Neural progenitor cell (in vitro differentiated cells): ENCODE measurements at regions not wholly inside any gene's neighbourhood (a gene's known extent, or its start where the extent isn't known, plus 50 kb on each side); places are given as distances from the start of the nearest gene placed in this dataset.

Source experiments
- DNase-seq: peaks from one replicate; pipeline ENCODE4 v3.0.0-alpha.2; 2016; ENCODE audit warnings: low spot score
- H2AFZ ChIP-seq: fragments of 200-600 bp; sonication (generic); replicated peaks from 2 replicates; pipeline ENCODE4 v1.6.1; 2016; ENCODE audit warnings: antibody characterized with exemption
- H3F3A ChIP-seq: fragments of 200-600 bp; sonication (generic); 2 replicates; pipeline ENCODE4 v1.6.1; 2016; ENCODE audit warnings: antibody characterized with exemption, low read depth
- H3K27ac ChIP-seq: fragments of 200-600 bp; sonication (generic); 2 replicates; pipeline ENCODE4 v1.5.1; 2016; ENCODE audit warnings: mild to moderate bottlenecking
- H3K27me3 ChIP-seq: fragments of 200-600 bp; sonication (generic); 2 replicates; pipeline ENCODE4 v1.6.1; 2016; ENCODE audit warnings: mild to moderate bottlenecking, moderate library complexity
- H3K36me3 ChIP-seq: fragments of 200-600 bp; sonication (generic); 2 replicates; pipeline ENCODE4 v1.5.1; 2016
- H3K4me1 ChIP-seq: fragments of 200-600 bp; sonication (generic); 2 replicates; pipeline ENCODE4 v1.6.1; 2016; ENCODE audit warnings: mixed run types
- H3K4me2 ChIP-seq: fragments of 200-600 bp; sonication (generic); 2 replicates; pipeline ENCODE4 v1.6.1; 2016
- H3K4me3 ChIP-seq: fragments of 200-600 bp; sonication (generic); 2 replicates; pipeline ENCODE4 v1.5.1; 2016
- H3K79me2 ChIP-seq: fragments of 200-600 bp; sonication (generic); 2 replicates; pipeline ENCODE4 v1.6.1; 2016; ENCODE audit warnings: low read depth
- H3K9ac ChIP-seq: fragments of 200-600 bp; sonication (generic); 2 replicates; pipeline ENCODE4 v1.6.1; 2016
- H3K9me3 ChIP-seq: fragments of 200-600 bp; sonication (generic); 2 replicates; pipeline ENCODE4 v1.5.1; 2016; ENCODE audit warnings: low read depth
- H4K20me1 ChIP-seq: fragments of 200-600 bp; sonication (generic); 2 replicates; pipeline ENCODE4 v1.6.1; 2016; ENCODE audit warnings: low read depth
- H3K27ac Mint-ChIP-seq: 3 replicates; pipeline ENCODE4 v1.8.0; 2021; ENCODE audit warnings: mixed read lengths
- H3K27me3 Mint-ChIP-seq: 2 replicates; pipeline ENCODE4 v1.8.0; 2022; ENCODE audit warnings: low read depth, mild to moderate bottlenecking, inconsistent platforms, moderate library complexity, mixed read lengths; ENCODE audit not compliant: insufficient read depth
- H3K36me3 Mint-ChIP-seq: 3 replicates; pipeline ENCODE4 v1.8.0; 2021; ENCODE audit warnings: mixed read lengths
- H3K4me1 Mint-ChIP-seq: 3 replicates; pipeline ENCODE4 v1.8.0; 2021; ENCODE audit warnings: mixed read lengths
- H3K4me3 Mint-ChIP-seq: 3 replicates; pipeline ENCODE4 v1.8.0; 2021; ENCODE audit warnings: mild to moderate bottlenecking, moderate library complexity, mixed read lengths
- H3K9me3 Mint-ChIP-seq: 3 replicates; pipeline ENCODE4 v1.8.0; 2020; ENCODE audit warnings: mixed read lengths
- CTCF ChIP-seq: fragments of 200-600 bp; sonication (generic); IDR thresholded peaks from 2 replicates; pipeline ENCODE4 v1.5.1; 2017; ENCODE audit warnings: antibody characterized with exemption, mild to moderate bottlenecking
- EZH2 ChIP-seq: fragments of 200-600 bp; sonication (generic); IDR thresholded peaks from 2 replicates; pipeline ENCODE4 v1.6.1; 2017; ENCODE audit warnings: antibody characterized with exemption, mild to moderate bottlenecking, moderate library complexity
- EZH2phosphoT487 ChIP-seq: fragments of 200-600 bp; sonication (generic); IDR thresholded peaks from 2 replicates; pipeline ENCODE4 v1.6.1; 2017; ENCODE audit warnings: antibody characterized with exemption

- H3K79me2 ChIP-seq: no peaks in the 10 kb centered on the region
- H2AFZ ChIP-seq: no peak overlapping the region
- no peak overlapping the region for H3K4me3 Mint-ChIP-seq
- no peaks in the 10 kb centered on the region for H3K27me3 Mint-ChIP-seq
- peaks cover 18% of the 10 kb centered on the region for H3K4me1 Mint-ChIP-seq
- DNase-seq: no peak
- no peaks in the 10 kb centered on the region for H3K27me3 ChIP-seq
- no peaks in the 10 kb centered on the region for H3K9me3 ChIP-seq
- TF ChIP-seq CTCF (no peak), EZH2phosphoT487 (no peak), EZH2 (no peak)
- no peak overlapping the region for H3K4me3 ChIP-seq
- H3K27ac ChIP-seq: no peak overlapping the region
- H3K36me3 ChIP-seq: no peaks in the 10 kb centered on the region
- H3K27ac Mint-ChIP-seq: no peak overlapping the region
- H3K9ac ChIP-seq: no peak overlapping the region
- H3F3A ChIP-seq: no peaks in the 10 kb centered on the region
- no peaks in the 10 kb centered on the region for H3K4me1 ChIP-seq
- no peaks in the 10 kb centered on the region for H3K9me3 Mint-ChIP-seq
- H3K4me2 ChIP-seq: no peak overlapping the region
- no peaks in the 10 kb centered on the region for H3K36me3 Mint-ChIP-seq
- H4K20me1 ChIP-seq: no peaks in the 10 kb centered on the region
Observed at GRCh38 chr18:33875029-33875565, 297.1 kb downstream of the ASXL3 start.

- Mint-ChIP-seq H3K27ac (no peak overlapping the region), H3K4me3 (no peak overlapping the region), H3K9me3 (no peaks in the 10 kb centered on the region), H3K36me3 (no peaks in the 10 kb centered on the region), H3K27me3 (no peaks in the 10 kb centered on the region), H3K4me1 (peaks cover 18% of the 10 kb centered on the region)
- no peaks in the 10 kb centered on the region for H3K79me2 ChIP-seq
- H3K9me3 ChIP-seq: no peaks in the 10 kb centered on the region
- no peak overlapping the region for H2AFZ ChIP-seq
- H3K4me2 ChIP-seq: no peak overlapping the region
- no peak overlapping the region for H3K27ac ChIP-seq
- H3K27me3 ChIP-seq: no peaks in the 10 kb centered on the region
- H3F3A ChIP-seq: no peaks in the 10 kb centered on the region
- no peaks in the 10 kb centered on the region for H3K36me3 ChIP-seq
- TF ChIP-seq EZH2phosphoT487 (no peak), CTCF (no peak), EZH2 (no peak)
- H3K4me3 ChIP-seq: no peak overlapping the region
- H3K4me1 ChIP-seq: no peaks in the 10 kb centered on the region
- no peaks in the 10 kb centered on the region for H4K20me1 ChIP-seq
- H3K9ac ChIP-seq: no peak overlapping the region
- DNase-seq: no peak
Observed at GRCh38 chr18:33873112-33873511, 295.1 kb downstream of the ASXL3 start.

GRCh38 chr18:33871363-33872025 lies 293.5 kb downstream of the ASXL3 start:
- H3K9me3 Mint-ChIP-seq: no peaks in the 10 kb centered on the region
- no peak for TF ChIP-seq CTCF
- no peak for TF ChIP-seq EZH2phosphoT487
- TF ChIP-seq EZH2: no peak
- H3K27ac Mint-ChIP-seq: no peak overlapping the region
- H3K4me2 ChIP-seq: no peak overlapping the region
- H3K9ac ChIP-seq: no peak overlapping the region
- no peak for DNase-seq
- no peaks in the 10 kb centered on the region for H3K9me3 ChIP-seq
- no peaks in the 10 kb centered on the region for H3K36me3 Mint-ChIP-seq
- no peaks in the 10 kb centered on the region for H4K20me1 ChIP-seq
- no peaks in the 10 kb centered on the region for H3K79me2 ChIP-seq
- H3K4me3 ChIP-seq: no peak overlapping the region
- no peak overlapping the region for H3K4me3 Mint-ChIP-seq
- H3K27me3 Mint-ChIP-seq: no peaks in the 10 kb centered on the region
- H2AFZ ChIP-seq: no peak overlapping the region
- no peaks in the 10 kb centered on the region for H3K27me3 ChIP-seq
- H3K27ac ChIP-seq: no peak overlapping the region
- H3K4me1 Mint-ChIP-seq: peaks cover 18% of the 10 kb centered on the region
- H3K36me3 ChIP-seq: no peaks in the 10 kb centered on the region
- H3F3A ChIP-seq: no peaks in the 10 kb centered on the region
- H3K4me1 ChIP-seq: no peaks in the 10 kb centered on the region
